HS-27A (cell line): ENCODE measurements at regions not wholly inside any gene's neighbourhood (a gene's known extent, or its start where the extent isn't known, plus 50 kb on each side); places are given as distances from the start of the nearest gene placed in this dataset.
"Not testable (repeated sequence)": the region's sequence is repeated elsewhere in the genome, so short reads cannot be mapped to it uniquely, and the experiment has no call there.

Source experiments
- DNase-seq: peaks from one replicate; pipeline ENCODE4 v3.0.0-alpha.2; 2012; ENCODE audit warnings: low read depth, missing footprints

DNA sequence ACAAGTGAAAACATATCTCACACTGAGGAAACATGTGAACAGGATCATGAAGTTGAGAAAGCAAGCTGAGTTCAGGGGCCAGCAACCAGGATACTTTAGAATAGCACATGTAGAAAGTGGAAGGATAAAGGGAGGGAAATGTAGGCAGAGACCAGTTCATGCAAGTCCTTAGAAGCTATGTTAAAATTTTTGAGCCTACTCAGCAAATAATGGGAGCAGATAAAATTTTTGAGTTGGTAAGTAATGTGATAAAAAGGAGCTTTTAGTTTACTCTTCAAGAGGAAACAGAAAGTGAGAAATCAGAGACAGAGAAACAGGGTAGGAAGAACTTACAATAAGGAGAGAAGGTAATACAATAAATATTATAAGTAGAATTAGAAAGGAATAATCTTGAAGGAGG is 105.6 kb upstream of the ZBTB20 start:
- no peak for DNase-seq

DNA sequence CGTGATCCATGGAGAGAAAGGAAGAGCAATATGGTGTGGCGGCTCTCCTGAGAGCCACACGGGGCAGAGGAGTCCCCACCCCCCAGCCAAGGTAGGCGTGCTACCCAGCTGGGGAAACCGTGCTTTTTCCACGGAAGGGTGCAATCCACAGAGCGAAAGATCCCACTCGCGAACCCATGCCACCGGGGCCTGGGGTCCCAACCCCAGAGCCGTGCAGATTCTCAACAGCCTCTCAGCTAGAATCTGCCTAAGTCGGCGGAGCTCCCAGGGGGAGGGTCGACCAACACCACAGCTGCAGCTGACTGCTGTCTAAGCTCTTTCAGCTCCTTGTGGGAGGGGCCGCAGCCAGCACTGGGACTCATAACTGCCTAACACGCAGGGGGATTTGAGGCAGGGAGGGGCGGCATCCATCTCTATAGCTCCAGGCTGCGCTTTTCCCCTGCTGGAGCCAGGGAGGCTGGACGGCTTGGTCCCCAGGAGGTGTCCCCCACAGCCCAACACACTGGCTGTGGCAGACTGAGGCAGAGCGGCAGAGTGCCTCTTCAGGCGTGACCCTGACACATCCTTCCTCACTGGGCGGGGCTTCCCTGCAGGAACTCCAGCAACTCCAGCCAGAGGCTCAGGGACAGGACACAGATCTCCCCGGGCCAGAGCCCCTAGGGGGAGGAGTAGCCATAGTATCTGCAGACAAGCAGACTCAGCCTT is 107.6 kb upstream of the ZBTB20 start:
- DNase-seq: no peak

DNA sequence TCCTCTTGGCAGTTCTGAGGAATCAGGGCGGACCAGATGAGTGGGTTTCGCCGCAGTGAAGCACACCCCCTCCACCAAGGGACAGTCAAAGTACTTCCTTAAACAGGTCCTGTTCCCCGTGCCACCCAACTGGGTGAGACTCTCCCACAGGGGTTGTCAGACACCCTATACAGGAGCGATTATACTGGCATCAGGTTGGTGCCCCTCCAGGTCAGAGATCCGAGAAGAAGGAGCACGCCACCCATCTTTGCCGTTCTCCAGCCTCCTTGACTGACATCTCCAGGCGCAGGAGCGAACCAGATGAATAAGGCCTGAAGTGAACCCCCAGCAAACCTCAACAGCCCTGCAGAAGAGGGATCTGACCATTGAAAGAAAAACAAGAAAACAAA is 108.1 kb upstream of the ZBTB20 start:
- no peak for DNase-seq

DNA sequence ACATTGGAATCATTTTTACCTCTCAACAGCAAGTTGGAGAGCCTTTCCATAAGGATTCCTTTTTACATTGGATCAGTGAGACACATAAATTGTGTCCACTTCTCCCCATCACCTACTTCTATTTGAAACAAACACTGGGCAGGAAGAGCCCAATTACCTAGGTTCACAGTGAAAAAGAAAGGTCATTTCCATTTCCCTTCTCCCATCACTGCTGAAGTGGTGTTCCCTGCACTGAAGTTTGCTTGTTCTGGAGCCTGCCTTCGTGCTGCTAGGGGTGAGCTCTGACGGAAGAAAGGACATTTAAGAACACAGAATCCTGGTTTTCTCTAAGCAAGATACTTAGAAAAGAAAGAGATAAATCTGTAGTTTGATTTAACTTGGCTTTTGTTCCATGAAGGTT is 123.8 kb upstream of the ZBTB20 start:
- no peak for DNase-seq

DNA sequence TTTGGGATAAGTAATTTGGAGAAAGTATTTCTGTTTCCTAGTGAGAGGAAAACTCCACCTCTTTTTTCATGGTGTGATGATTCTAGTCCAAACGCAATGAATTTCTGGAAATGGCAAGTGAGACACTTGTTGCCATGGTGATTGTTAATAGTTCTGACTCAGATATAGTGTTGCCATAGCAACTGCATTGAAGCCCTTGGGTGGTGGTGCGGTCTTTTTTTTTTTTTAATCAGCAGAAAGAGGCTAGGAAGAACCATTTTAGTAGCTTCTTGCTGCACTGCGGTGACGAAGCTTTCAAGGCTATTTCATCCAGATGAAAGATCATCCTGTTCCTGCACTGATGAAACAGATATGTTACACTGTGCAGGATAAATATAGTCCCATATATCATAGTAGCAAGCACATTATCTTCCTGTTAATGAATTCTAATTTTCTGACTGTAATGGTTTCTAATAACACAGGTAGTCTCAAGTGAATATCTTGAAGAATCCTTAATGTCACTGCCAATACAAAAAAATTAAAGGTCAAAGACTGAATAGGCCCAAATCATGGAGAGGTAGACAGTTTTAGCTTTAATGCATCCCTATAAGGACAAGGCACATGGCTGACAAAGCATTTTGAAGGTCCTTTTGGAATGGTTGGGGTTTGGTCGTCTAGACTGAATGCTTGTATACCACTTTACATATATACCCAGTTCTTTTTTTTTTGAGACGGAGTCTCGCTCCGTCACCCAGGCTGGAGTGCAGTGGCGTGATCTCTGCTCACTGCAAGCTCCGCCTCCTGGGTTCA is 125.1 kb upstream of the ZBTB20 start:
- DNase-seq: no peak

DNA sequence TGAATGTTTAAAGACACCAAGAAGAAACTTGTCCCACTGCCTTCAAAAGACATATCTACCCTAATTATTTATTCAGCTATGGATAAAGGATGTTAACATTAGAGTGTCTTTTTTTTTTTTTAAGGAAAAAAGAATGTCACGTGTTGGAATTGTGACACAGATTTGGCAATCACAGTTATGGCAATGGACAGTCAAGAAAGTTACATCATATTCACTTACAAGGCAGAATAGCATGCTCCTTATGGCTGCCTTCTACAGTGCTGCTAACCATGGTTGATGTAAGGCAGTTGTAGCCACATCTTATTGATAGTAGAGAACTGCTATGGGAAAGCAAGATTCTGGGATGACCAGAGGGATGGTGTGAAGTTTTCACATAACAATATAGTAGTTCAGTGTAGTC is 128.8 kb upstream of the ZBTB20 start:
- no peak for DNase-seq

DNA sequence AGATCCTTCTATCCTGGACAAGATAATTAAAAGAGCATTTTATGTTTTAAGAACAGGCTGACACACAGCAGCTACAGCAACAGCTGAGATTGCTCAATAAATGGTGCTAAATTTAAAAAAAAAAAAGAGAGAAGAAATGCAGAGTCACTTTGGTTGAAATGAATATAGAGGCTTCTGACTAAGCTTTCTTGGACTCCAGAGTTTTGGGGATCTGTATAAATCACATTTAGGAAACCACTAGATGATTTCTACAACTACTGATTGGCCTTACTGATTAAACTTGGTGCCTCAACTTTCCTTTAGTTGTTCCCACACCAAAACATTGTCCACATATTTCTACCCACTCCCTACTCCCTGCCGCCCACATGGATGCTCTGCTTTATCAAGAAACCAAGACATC is 132.9 kb upstream of the ZBTB20 start:
- no peak for DNase-seq

DNA sequence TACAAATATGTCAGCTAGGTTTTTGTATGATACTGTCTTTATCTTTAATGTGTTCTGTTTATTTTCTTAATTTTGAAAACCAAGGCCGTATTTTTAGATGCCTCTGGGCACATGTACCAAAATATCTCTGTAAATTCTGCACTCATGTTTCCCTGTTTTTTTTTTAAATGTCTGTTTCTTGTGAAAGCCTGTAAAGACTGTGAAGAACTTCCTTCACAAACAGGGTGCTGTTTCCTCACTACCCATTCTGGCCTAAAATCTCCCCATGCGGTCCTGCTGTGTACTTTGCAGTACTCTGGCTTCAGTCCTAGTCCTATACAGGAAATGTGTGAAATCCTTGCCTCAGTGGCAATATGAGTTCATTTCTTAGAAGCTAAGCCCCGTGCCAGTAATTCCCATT is 133.4 kb upstream of the ZBTB20 start:
- no peak for DNase-seq

DNA sequence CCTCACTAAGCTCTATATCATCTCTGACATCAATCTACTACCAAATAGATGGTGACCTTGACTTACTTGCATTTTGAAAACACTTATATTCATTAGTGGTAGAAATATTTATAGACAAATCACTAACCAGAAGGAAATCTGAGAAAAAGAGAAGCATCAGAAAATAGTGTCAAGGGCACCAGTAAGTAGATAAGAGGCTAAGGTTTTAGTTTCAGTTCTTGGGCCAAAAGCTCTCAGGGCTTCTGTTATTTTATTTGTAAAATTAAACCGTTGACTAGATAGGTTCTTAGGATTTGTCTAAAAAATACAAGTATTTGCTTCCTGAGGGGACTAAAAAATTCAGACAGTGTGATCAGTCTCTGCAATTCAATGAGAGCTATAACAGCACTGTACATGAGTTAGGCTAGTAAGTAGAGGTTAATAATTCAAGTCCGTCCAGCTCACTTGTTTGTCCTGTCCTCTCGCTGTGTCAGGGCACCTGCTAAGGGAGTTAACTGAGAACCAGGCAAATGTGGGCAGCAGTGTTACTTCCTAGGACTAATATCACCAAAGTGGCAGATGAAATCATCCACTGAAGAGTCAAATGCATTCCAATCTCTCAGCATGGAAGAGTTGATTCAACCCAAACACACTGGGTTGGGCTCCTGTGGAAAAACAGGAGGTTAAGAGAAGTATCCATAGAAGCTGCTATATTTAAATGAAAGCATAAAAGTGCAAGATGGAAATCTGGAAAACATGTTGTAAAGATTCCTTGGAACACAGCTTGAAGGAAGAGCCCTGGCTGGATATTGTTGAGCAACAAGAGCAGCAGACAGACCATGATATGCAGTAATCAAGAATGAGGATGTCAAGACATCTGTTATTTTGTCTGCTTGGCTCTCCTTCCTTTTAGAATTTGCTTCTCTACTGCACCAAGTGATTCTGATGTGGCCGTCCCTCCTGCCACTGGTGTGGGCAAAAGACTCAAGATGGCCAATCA is 134.9 kb upstream of the ZBTB20 start:
- no peak for DNase-seq

DNA sequence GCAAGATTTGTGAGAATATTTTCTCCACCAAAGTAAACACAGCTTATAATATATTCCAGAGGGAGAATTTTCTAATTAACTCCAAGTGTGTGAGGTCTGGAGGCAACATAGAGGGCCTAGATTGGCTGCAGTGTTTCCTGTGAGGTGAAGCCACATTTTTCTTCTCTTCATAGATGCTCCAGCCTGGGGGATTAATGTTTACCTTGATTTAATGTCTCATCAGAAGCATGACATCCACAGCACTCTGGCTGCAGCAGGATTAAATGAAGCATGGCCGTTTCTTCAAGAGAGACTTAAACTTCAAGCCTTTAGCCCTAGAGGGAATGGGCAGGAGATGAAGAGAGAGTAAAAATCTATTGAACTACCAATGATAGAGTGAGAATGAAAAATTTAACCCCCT is 137.9 kb upstream of the ZBTB20 start:
- no peak for DNase-seq

DNA sequence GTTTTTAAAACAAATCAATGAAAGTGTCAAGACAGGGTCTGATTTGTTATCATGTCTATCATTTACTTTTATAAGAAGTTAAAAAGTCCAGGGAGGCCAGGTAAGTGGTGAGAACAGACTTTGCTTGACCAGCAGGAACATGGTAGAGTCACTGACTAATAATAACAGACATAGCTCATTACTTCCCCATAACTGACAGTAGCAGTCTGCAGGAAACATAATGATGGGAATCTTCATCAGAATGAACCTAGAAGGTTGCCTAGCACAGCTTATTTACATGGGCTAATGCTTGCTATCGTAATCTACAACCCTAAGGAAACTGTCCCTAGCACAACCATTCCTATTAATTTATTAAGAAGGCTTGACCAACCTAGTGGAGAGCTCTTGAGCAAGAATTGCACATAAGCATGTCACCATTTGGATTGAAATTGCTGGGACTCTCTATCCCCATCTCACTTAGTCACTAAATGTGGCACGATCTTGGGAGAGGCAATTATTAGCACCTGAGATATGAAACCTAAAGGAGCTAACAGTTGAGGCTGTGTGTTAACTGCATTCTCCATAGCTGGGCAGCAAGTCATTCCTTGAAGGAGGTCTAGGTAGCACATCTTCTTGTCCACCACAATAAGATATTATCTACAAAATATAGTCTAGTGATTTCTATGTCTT is 139.6 kb upstream of the ZBTB20 start:
- DNase-seq: no peak

DNA sequence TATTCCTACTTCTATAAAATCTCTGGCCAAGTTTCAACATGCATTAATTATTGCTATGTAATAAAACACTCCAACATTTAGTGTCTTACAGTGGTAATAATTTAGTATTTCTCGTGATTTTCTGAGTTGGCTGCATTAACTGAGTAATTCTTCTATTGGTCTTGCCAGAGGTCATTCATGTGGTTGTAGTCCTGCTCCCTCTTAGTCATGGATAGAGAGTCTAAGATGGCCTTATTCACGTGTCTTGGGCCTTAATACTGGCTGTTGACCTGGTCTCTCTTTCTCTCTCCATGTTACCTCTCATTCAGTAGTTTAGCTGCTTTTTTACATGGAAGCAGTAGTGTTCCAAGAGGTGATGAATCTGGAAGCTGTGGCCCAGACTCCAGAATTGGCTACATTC is 140.1 kb upstream of the ZBTB20 start:
- no peak for DNase-seq

DNA sequence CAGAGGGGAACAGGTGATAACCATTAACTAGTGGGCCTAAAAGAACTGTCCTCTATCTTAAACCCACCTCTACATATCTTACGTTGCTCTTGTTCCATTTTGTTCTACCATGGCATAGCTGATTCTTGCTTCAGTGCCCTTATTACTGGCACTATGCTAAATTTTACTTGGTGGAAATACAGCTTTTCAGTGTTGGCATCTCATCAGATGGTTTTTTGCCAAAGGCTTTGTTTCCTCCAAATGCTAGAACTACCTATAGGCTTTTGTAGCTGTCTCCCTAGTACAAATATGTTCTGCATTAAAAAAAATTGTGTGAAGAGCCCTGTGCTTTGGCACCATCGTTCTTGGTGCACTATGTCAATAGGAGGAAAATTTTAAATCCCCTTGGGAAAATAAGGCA is 145.0 kb upstream of the ZBTB20 start:
- no peak for DNase-seq

DNA sequence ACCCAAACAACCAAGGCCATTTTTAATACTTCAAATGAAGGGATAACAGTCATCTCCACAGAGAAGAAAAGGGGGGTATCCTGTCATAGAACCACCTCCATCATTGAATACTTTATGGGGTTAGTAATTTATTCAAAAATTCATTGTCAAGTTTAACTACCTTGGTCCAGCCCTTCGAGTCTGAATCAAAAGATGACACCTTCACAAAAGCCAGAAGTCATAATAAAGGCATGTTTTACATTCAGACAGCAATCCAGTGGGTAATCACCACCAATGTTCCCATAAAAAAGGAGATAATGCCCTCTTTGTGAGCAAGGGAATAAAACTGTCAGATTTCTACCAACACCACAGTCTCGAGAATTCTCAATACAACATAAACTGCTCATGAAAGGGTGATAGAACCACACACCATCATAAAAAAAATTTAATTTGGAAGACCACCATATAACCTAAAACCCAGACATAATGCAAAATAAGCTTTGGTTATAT is 145.6 kb upstream of the ZBTB20 start:
- no peak for DNase-seq

DNA sequence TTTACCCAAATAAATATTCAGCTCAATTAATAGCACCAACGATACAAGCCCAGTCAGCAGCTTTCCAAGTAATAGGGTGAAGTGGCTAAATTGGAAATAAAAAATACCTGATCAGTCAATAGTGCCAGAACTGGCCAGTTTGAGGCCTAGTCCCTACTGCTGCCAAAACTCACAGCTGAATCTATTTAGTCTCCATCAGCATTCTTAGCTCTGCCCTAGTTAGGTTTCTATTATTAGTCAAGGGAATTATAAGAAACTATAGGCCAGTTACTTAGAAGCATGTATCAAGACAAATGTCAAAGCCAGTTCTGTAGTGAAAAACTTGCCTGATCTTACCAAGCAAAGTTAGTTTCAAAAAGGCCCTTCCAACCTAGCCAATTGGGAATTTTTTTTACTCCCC is 146.2 kb upstream of the ZBTB20 start:
- DNase-seq: no peak

DNA sequence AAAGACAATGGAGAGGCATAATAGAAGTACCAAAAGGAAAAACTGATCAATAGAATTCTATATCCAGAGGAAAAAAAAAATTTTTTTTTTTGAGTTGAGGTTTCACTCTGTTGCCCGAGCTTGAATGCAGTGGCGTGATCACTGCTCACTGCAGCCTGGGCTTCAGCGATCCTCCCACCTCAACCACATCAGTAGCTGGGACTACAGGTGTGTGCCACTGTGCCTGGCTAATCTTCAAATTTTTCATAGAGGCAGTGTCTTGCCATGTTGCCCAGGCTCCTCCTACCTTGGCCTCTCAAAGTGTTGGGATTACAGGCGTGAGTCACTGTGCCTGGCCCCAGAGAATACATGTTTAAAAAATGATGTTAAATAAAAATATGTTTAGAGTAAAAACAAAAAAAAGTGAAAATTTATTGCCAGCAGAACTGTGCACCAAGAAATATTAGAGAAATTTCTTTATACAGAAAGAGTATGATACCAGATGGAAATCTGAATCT is 154.3 kb upstream of the ZBTB20 start:
- DNase-seq: no peak

DNA sequence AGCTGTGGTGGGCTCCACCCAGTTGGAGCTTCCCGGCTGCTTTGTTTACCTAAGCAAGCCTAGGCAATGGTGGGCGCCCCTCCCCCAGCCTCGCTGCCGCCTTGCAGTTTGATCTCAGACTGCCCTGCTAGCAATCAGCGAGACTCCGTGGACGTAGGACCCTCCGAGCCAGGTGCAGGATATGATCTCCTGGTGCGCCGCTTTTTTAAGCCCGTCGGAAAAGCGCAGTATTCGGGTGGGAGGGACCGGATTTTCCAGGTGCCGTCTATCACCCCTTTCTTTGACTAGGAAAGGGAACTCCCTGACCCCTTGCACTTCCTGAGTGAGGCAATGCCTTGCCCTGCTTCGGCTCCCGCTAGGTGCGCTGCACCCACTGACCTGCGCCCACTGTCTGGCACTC is 170.9 kb upstream of the ZBTB20 start:
- not testable (repeated sequence) for DNase-seq

DNA sequence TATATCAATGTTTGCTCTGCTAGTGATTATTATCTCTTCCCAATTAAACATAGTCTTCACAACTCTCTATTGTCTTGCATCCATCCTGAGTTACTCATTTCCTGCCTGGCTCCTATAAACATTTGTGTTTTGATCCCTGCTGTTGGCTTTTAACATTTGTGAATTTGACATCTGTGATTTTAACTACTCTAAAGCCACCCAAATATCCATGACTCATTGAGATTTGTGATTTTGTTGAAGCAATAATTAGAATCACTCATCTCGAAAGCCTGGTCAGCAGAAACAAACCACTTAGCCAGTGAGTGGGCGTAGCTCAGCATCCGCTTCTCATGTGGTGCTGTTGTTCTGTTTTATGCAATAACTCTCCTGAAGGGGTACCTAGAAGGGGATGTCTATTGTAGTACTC is 174.3 kb upstream of the ZBTB20 start:
- DNase-seq: no peak

DNA sequence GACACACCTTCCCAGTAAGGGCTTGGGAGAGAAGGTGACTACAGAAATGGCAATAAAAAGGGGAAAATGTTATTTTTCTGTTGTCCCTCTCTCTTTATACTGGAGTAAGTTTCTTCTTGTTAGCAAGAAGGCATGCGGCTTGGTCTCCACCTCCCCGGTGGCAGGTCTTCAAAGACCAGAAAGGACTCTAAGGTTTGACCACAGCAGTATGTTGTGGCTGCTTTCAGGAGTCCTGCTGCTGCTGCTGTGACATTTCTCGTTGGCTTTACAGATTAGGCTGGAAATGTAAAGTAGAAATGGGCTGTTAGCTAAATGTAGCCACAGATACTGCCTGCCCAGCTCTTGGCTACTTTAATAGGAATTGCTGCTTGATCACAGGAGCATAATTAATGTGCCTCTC is 175.8 kb upstream of the ZBTB20 start:
- no peak for DNase-seq

DNA sequence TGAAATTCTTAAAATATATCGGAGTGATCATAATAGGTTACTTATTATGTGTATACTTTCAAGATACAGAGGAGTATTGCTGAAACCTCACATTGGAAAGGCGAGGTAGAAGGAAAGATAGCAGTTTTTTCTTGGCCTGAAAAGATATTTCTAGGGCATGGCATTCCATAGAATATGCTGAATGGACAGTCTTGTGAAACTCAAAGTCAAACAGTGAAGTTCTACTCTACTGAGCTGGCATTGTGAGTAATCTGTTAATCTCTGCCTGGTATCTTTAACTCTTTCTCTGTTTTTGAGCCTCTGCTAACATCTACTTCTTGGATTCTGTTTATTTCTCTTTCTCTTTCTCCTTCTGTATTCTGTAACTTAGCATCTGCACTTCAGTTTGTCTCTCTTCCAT is 176.3 kb upstream of the ZBTB20 start:
- DNase-seq: no peak

DNA sequence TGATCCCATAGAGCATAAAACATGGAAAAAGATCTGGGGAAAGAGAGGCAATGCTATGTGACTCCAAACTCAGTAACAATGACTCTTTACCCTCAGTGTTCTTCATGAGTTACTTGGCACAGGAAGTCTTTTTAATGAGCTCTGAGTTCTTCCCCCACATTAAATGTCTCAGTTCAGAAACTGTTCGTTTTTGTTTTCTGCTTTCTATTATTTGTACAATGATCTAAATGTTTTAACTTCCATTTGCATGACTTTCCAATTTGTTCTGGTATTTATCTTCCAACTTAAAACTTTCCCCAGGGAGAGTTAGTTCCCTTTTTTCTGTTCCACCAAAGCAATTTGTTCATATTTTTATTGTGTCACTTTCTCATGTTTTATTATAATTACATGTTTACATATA is 177.0 kb upstream of the ZBTB20 start:
- no peak for DNase-seq

DNA sequence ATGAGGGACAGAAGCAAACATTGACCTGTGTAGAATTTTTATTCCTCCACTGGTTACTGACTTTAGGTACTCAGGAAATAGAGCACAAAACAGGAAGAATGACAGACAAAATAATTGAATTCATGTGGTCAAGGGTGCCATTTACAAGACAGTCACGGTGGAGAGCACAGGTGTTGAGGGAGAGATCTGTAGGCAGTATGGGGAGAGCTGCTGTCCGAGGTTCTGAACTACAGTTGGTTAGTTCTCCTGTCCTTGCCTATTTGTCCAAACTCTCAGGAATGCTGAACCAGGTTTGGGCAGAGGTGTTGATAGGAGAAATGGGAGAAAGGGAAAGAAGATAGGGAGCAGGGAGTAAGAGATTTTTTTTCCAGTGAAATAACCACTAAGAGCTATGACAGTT is 178.5 kb upstream of the ZBTB20 start:
- no peak for DNase-seq
